HG03439 (cell line): ENCODE measurements at regions not wholly inside any gene's neighbourhood (a gene's known extent, or its start where the extent isn't known, plus 50 kb on each side); places are given as distances from the start of the nearest gene placed in this dataset.

Experiments used
- ATAC-seq: cut with Tn5 transposase; IDR thresholded peaks from one replicate; pipeline ENCODE4 v1.9.1; 2021; ENCODE audit warnings: mild to moderate bottlenecking, moderate library complexity; ENCODE audit not compliant: unreplicated experiment

- ATAC-seq = no peak
Observed at GRCh38 chrX:20884565-20884964, 489.7 kb upstream of the CNKSR2 start.

GRCh38 chrX:20863649-20864048, 510.6 kb upstream of the CNKSR2 start:
- no peak for ATAC-seq

GRCh38 chrX:20861113-20861512, 513.1 kb upstream of the CNKSR2 start:
- ATAC-seq = no peak

GRCh38 chrX:20857746-20858145, 516.5 kb upstream of the CNKSR2 start:
- ATAC-seq = no peak

GRCh38 chrX:20838477-20838876, 535.7 kb upstream of the CNKSR2 start:
- no peak for ATAC-seq

- no peak for ATAC-seq
Observed at GRCh38 chrX:20829665-20830491, 544.3 kb upstream of the CNKSR2 start.

GRCh38 chrX:20825984-20826383, 548.2 kb upstream of the CNKSR2 start:
- ATAC-seq = no peak

GRCh38 chrX:20803971-20804370, 537.3 kb upstream of the RPS6KA3 start:
- ATAC-seq = no peak

- no peak for ATAC-seq
Observed at GRCh38 chrX:20802036-20802435, 535.3 kb upstream of the RPS6KA3 start.

GRCh38 chrX:20796450-20796849, 529.7 kb upstream of the RPS6KA3 start:
- no peak for ATAC-seq

GRCh38 chrX:20789103-20789502, 522.4 kb upstream of the RPS6KA3 start:
- ATAC-seq = no peak

GRCh38 chrX:20767346-20767745, 500.6 kb upstream of the RPS6KA3 start:
- no peak for ATAC-seq

- ATAC-seq = no peak
Observed at GRCh38 chrX:20756585-20756984, 489.9 kb upstream of the RPS6KA3 start.

- ATAC-seq = no peak
Observed at GRCh38 chrX:20753076-20753475, 486.4 kb upstream of the RPS6KA3 start.

- no peak for ATAC-seq
Observed at GRCh38 chrX:20746690-20747089, 480.0 kb upstream of the RPS6KA3 start.

- no peak for ATAC-seq
Observed at GRCh38 chrX:20743046-20743445, 476.3 kb upstream of the RPS6KA3 start.

GRCh38 chrX:20742106-20742505, 475.4 kb upstream of the RPS6KA3 start:
- ATAC-seq = no peak

- ATAC-seq = no peak
Observed at GRCh38 chrX:20740443-20740842, 473.7 kb upstream of the RPS6KA3 start.

- no peak for ATAC-seq
Observed at GRCh38 chrX:20739038-20739745, 472.5 kb upstream of the RPS6KA3 start.

GRCh38 chrX:20729416-20729815, 462.7 kb upstream of the RPS6KA3 start:
- ATAC-seq = no peak

- ATAC-seq = no peak
Observed at GRCh38 chrX:20727447-20727846, 460.7 kb upstream of the RPS6KA3 start.

GRCh38 chrX:20720954-20721626, 454.4 kb upstream of the RPS6KA3 start:
- ATAC-seq = no peak
